OCI-LY1 (cell line): ENCODE measurements at regions not wholly inside any gene's neighbourhood (a gene's known extent, or its start where the extent isn't known, plus 50 kb on each side); places are given as distances from the start of the nearest gene placed in this dataset.

Experiments used
- H2AFZ ChIP-seq: fragments of 200-600 bp; sonication (generic), shearing (Covaris generic); 2 replicates; pipeline ENCODE4 v1.6.0; 2014; ENCODE audit warnings: antibody characterized with exemption, mild to moderate bottlenecking, low read length
- H3F3A ChIP-seq: fragments of 200-600 bp; sonication (generic), shearing (Covaris generic); 2 replicates; pipeline ENCODE4 v1.6.0; 2014; ENCODE audit warnings: mild to moderate bottlenecking, antibody characterized with exemption, low read length, moderate library complexity; ENCODE audit not compliant: insufficient read depth
- H3K27ac ChIP-seq: fragments of 200-600 bp; sonication (generic); 2 replicates; pipeline ENCODE4 v1.5.1; 2014; ENCODE audit warnings: low read length, mixed run types, mild to moderate bottlenecking, low read depth; ENCODE audit not compliant: poor library complexity, severe bottlenecking
- H3K27me3 ChIP-seq: fragments of 200-600 bp; sonication (generic); 2 replicates; pipeline ENCODE4 v1.6.0; 2014; ENCODE audit warnings: antibody characterized with exemption, mild to moderate bottlenecking, low read length, moderate library complexity; ENCODE audit not compliant: insufficient read depth
- H3K36me3 ChIP-seq: fragments of 200-600 bp; sonication (generic); 2 replicates; pipeline ENCODE4 v1.6.1; 2014; ENCODE audit warnings: mild to moderate bottlenecking, antibody characterized with exemption, low read length, moderate library complexity, mixed read lengths; ENCODE audit not compliant: insufficient read depth
- H3K4me1 ChIP-seq: fragments of 200-600 bp; sonication (generic); 2 replicates; pipeline ENCODE4 v1.5.1; 2014; ENCODE audit warnings: mild to moderate bottlenecking, low read length, moderate library complexity; ENCODE audit not compliant: insufficient read depth, severe bottlenecking
- H3K4me2 ChIP-seq: fragments of 200-600 bp; sonication (generic), shearing (Covaris generic); 2 replicates; pipeline ENCODE4 v1.6.1; 2014; ENCODE audit warnings: low read length
- H3K4me3 ChIP-seq: fragments of 200-600 bp; sonication (generic); 2 replicates; pipeline ENCODE4 v1.5.1; 2014; ENCODE audit warnings: low read length, low read depth, mild to moderate bottlenecking, mixed read lengths; ENCODE audit not compliant: poor library complexity, severe bottlenecking
- H3K79me2 ChIP-seq: fragments of 200-600 bp; shearing (Covaris generic); 2 replicates; pipeline ENCODE4 v1.6.1; 2016; ENCODE audit warnings: mixed run types, low read length, mixed read lengths; ENCODE audit not compliant: insufficient read depth
- H3K9ac ChIP-seq: fragments of 200-600 bp; sonication (generic), shearing (Covaris generic); 2 replicates; pipeline ENCODE4 v1.6.1; 2014; ENCODE audit warnings: mild to moderate bottlenecking, low read length, mixed read lengths
- H3K9me2 ChIP-seq: fragments of 200-600 bp; sonication (generic), shearing (Covaris generic); 2 replicates; pipeline ENCODE4 v1.6.1; 2014; ENCODE audit warnings: low read depth, mild to moderate bottlenecking, low read length, mixed read lengths
- H3K9me3 ChIP-seq: fragments of 200-600 bp; shearing (Covaris generic); 2 replicates; pipeline ENCODE4 v1.6.1; 2014; ENCODE audit warnings: low read length, mixed read lengths
- H4K20me1 ChIP-seq: fragments of 200-600 bp; sonication (generic), shearing (Covaris generic); 2 replicates; pipeline ENCODE4 v1.6.0; 2016; ENCODE audit warnings: mild to moderate bottlenecking, low read length; ENCODE audit not compliant: insufficient read depth
- EZH2 ChIP-seq: fragments of 200-600 bp; sonication (generic), shearing (Covaris generic); IDR thresholded peaks from 2 replicates; pipeline ENCODE4 v1.8.0; 2017; ENCODE audit warnings: borderline replicate concordance, mixed run types, mild to moderate bottlenecking, antibody characterized with exemption, low read length, moderate library complexity, mixed read lengths
- TF ChIP-seq, protein P1 (sequence below): fragments of 200-600 bp; sonication (generic), shearing (Covaris generic); IDR thresholded peaks from 2 replicates; pipeline ENCODE4 v1.5.1; 2017; ENCODE audit warnings: mild to moderate bottlenecking, antibody characterized with exemption, low read length, moderate library complexity, mixed read lengths

DNA sequence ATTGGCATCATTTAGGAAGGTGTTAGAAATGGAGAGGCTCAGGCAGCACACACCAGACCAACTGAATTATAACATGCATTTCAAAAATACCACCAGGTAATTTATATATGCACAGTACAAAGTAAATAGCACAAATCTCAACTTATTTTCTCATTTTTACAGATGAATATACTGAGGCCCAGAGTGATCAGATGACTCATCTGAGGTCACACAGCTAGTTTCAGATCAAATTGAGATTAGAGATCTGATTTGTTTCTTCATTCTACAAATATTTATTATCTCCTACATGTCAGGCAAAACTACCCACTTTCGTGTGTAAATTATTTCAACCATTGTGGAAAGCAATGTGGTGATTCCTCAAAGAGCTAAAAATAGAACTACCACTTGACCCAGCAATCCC is 507.1 kb downstream of the TLE4 start:
- no peak overlapping the region for H3K4me3 ChIP-seq
- TF ChIP-seq, protein P1, sequence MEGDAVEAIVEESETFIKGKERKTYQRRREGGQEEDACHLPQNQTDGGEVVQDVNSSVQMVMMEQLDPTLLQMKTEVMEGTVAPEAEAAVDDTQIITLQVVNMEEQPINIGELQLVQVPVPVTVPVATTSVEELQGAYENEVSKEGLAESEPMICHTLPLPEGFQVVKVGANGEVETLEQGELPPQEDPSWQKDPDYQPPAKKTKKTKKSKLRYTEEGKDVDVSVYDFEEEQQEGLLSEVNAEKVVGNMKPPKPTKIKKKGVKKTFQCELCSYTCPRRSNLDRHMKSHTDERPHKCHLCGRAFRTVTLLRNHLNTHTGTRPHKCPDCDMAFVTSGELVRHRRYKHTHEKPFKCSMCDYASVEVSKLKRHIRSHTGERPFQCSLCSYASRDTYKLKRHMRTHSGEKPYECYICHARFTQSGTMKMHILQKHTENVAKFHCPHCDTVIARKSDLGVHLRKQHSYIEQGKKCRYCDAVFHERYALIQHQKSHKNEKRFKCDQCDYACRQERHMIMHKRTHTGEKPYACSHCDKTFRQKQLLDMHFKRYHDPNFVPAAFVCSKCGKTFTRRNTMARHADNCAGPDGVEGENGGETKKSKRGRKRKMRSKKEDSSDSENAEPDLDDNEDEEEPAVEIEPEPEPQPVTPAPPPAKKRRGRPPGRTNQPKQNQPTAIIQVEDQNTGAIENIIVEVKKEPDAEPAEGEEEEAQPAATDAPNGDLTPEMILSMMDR = no peak
- no peak for TF ChIP-seq EZH2
- H3K79me2 ChIP-seq = no peaks in the 10 kb centered on the region
- H3K27ac ChIP-seq = no peak overlapping the region
- no peaks in the 10 kb centered on the region for H3K4me1 ChIP-seq
- no peaks in the 10 kb centered on the region for H3K9me3 ChIP-seq
- no peak overlapping the region for H3K4me2 ChIP-seq
- H4K20me1 ChIP-seq = no peaks in the 10 kb centered on the region
- no peaks in the 10 kb centered on the region for H3K9me2 ChIP-seq
- no peaks in the 10 kb centered on the region for H3K36me3 ChIP-seq
- no peak overlapping the region for H3K9ac ChIP-seq
- H3F3A ChIP-seq = no peaks in the 10 kb centered on the region
- H2AFZ ChIP-seq = no peak overlapping the region
- H3K27me3 ChIP-seq = no peaks in the 10 kb centered on the region

DNA sequence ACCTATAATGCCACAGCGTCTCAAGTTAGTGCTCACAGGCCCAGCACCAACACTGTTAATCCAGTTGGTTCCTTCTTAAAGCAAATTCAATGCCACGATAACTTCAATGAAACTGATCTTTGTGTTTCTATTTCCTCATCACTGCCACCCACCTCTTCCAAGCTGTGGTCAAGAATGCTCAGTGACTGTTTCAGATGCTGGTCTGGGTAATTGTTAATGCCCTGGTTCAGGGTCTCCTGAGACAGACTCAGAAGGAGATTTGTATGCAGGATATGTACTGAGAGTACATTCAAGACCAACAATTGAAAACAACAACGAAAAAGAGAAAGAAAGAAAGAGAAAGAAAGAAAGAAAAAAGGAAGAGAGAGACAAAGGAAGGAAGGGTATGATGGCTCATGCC is 505.3 kb downstream of the TLE4 start:
- H3K36me3 ChIP-seq = no peaks in the 10 kb centered on the region
- H3K9me2 ChIP-seq = no peaks in the 10 kb centered on the region
- H3K27me3 ChIP-seq = no peaks in the 10 kb centered on the region
- TF ChIP-seq EZH2 = no peak
- TF ChIP-seq, protein P1 = no peak
- H3K9ac ChIP-seq = no peak overlapping the region
- no peaks in the 10 kb centered on the region for H3K9me3 ChIP-seq
- H3K79me2 ChIP-seq = no peaks in the 10 kb centered on the region
- H3K4me3 ChIP-seq = no peak overlapping the region
- no peak overlapping the region for H3K27ac ChIP-seq
- H4K20me1 ChIP-seq = no peaks in the 10 kb centered on the region
- no peaks in the 10 kb centered on the region for H3K4me1 ChIP-seq
- no peaks in the 10 kb centered on the region for H3F3A ChIP-seq
- H2AFZ ChIP-seq = no peak overlapping the region
- H3K4me2 ChIP-seq = no peak overlapping the region

DNA sequence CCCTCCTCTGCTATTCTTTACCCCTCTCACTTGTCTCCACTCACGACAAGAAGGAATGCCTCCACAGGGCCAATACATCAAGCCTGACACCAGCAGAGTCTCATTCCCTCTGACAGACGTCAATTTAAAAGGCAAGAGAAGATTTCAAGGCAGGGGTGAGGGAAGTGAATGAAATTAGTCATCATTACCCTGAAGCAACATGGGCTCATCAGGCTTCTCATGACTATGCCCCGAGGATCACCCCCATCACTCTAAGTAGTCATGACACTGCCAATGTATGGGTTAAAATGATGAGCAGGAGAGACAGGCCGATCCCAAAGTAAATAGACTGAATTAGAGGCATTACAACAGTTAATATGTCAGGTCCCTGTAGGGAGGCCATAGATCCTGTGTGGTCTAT is 504.4 kb downstream of the TLE4 start:
- no peaks in the 10 kb centered on the region for H3K36me3 ChIP-seq
- no peaks in the 10 kb centered on the region for H4K20me1 ChIP-seq
- no peak for TF ChIP-seq EZH2
- TF ChIP-seq, protein P1 = no peak
- H3K27me3 ChIP-seq = no peaks in the 10 kb centered on the region
- H3K4me1 ChIP-seq = no peaks in the 10 kb centered on the region
- no peaks in the 10 kb centered on the region for H3K79me2 ChIP-seq
- no peak overlapping the region for H3K4me2 ChIP-seq
- no peak overlapping the region for H3K27ac ChIP-seq
- H3K9ac ChIP-seq = no peak overlapping the region
- H3F3A ChIP-seq = no peaks in the 10 kb centered on the region
- no peaks in the 10 kb centered on the region for H3K9me3 ChIP-seq
- H3K9me2 ChIP-seq = no peaks in the 10 kb centered on the region
- H3K4me3 ChIP-seq = no peak overlapping the region
- no peak overlapping the region for H2AFZ ChIP-seq
